Chondrocyte (in vitro differentiated cells): ENCODE measurements at regions not wholly inside any gene's neighbourhood (a gene's known extent, or its start where the extent isn't known, plus 50 kb on each side); places are given as distances from the start of the nearest gene placed in this dataset.
"Not testable (repeated sequence)": the region's sequence is repeated elsewhere in the genome, so short reads cannot be mapped to it uniquely, and the experiment has no call there.

ENCODE experiments used
- DNase-seq: peaks from one replicate; pipeline ENCODE4 v3.0.0; 2021; ENCODE audit warnings: mixed read lengths, low spot score
- H3K27ac Mint-ChIP-seq: one replicate; pipeline ENCODE4 v1.8.0; 2021; ENCODE audit warnings: mild to moderate bottlenecking, moderate library complexity, mixed read lengths; ENCODE audit not compliant: unreplicated experiment
- H3K27me3 Mint-ChIP-seq: 2 replicates; pipeline ENCODE4 v1.8.0; 2021; ENCODE audit warnings: low read depth, mixed read lengths
- H3K36me3 Mint-ChIP-seq: 2 replicates; pipeline ENCODE4 v1.8.0; 2021; ENCODE audit warnings: low read depth, mixed read lengths
- H3K4me1 Mint-ChIP-seq: 2 replicates; pipeline ENCODE4 v1.8.0; 2021; ENCODE audit warnings: low read depth, mild to moderate bottlenecking, mixed read lengths
- H3K4me3 Mint-ChIP-seq: one replicate; pipeline ENCODE4 v1.8.0; 2021; ENCODE audit warnings: mild to moderate bottlenecking, moderate library complexity, mixed read lengths; ENCODE audit not compliant: unreplicated experiment
- H3K9me3 Mint-ChIP-seq: 2 replicates; pipeline ENCODE4 v1.8.0; 2021; ENCODE audit warnings: low read depth, mixed read lengths
- TF ChIP-seq, protein P1 (sequence below): fragments of 200-600 bp; sonication (generic); IDR thresholded peaks from 2 replicates; pipeline ENCODE4 v1.5.0; 2021; ENCODE audit warnings: antibody characterized with exemption, mild to moderate bottlenecking, moderate library complexity

DNA sequence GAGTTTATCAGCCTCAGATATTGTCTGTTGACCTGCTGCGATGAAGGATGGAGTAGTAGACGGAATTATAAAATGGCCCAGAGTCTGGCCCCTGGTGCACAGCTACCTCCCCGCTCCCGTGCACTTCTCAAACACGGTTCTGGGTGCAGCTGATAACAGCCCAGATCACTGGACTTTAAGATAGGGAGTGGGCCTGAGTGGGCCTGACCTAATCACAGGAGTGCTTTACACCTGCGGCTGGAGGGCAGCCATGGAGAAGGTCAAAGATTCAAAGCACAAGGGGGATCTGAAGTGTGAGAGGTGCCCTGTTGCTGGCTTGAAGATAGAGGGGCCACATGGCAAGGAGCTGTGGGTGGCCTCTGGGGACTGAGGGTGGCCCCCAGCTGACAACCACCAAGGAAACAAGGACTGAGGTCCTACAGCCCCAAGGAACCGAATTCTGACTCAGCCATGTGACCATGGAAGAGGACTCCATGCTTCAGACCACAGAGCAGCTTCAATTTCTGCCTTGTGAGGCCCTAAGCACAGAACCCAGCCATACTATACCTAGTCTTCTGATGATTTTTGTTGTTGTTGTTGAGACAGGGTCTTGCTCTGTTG is 113.4 kb downstream of the ZNF664 start:
- Mint-ChIP-seq H3K36me3 (no peaks in the 10 kb centered on the region), H3K27me3 (no peaks in the 10 kb centered on the region), H3K4me3 (no peak overlapping the region), H3K27ac (no peak overlapping the region), H3K9me3 (no peaks in the 10 kb centered on the region), H3K4me1 (no peaks in the 10 kb centered on the region)
- TF ChIP-seq, protein P1, sequence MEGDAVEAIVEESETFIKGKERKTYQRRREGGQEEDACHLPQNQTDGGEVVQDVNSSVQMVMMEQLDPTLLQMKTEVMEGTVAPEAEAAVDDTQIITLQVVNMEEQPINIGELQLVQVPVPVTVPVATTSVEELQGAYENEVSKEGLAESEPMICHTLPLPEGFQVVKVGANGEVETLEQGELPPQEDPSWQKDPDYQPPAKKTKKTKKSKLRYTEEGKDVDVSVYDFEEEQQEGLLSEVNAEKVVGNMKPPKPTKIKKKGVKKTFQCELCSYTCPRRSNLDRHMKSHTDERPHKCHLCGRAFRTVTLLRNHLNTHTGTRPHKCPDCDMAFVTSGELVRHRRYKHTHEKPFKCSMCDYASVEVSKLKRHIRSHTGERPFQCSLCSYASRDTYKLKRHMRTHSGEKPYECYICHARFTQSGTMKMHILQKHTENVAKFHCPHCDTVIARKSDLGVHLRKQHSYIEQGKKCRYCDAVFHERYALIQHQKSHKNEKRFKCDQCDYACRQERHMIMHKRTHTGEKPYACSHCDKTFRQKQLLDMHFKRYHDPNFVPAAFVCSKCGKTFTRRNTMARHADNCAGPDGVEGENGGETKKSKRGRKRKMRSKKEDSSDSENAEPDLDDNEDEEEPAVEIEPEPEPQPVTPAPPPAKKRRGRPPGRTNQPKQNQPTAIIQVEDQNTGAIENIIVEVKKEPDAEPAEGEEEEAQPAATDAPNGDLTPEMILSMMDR: no peak
- no peak for DNase-seq

DNA sequence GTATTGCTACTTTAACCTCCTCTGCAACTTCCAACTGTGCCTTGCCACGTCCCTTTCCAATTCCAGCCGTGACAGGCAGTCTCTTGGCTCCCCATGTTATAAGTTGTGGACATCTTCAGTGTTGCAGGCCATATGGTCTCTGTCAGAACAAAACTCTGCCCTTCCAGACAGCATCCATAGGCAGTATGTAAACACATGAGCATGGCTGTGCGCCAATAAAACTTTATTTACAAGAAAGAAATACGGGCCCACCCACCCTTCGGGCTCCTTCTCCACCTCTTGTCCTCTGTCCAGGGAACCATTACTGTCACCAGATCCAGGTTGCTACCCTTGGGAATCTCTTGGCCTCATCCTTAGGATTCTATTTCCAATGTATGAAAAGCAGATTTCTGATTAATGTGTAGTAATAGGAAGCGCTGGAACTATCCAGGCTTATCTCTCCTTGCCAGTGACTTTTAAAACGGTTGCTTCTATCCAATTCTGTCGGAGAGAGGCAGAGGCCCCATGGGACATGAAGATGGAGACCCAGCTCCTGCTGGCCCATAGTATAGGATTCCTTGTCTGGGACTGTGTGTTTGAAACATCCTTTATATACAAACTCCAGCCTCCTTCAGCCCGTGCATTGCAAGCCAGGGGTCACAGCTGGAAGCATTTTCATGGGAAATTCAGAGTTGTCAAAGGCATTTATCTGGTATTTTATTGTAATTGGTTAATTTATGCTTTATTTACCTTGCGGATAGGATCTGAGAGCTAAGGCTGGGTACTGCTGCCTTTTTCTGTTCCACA is 114.4 kb downstream of the ZNF664 start:
- no peak for DNase-seq
- no peaks in the 10 kb centered on the region for H3K4me1 Mint-ChIP-seq
- no peaks in the 10 kb centered on the region for H3K27me3 Mint-ChIP-seq
- TF ChIP-seq, protein P1: no peak
- no peak overlapping the region for H3K27ac Mint-ChIP-seq
- no peaks in the 10 kb centered on the region for H3K9me3 Mint-ChIP-seq
- no peaks in the 10 kb centered on the region for H3K36me3 Mint-ChIP-seq
- no peak overlapping the region for H3K4me3 Mint-ChIP-seq

DNA sequence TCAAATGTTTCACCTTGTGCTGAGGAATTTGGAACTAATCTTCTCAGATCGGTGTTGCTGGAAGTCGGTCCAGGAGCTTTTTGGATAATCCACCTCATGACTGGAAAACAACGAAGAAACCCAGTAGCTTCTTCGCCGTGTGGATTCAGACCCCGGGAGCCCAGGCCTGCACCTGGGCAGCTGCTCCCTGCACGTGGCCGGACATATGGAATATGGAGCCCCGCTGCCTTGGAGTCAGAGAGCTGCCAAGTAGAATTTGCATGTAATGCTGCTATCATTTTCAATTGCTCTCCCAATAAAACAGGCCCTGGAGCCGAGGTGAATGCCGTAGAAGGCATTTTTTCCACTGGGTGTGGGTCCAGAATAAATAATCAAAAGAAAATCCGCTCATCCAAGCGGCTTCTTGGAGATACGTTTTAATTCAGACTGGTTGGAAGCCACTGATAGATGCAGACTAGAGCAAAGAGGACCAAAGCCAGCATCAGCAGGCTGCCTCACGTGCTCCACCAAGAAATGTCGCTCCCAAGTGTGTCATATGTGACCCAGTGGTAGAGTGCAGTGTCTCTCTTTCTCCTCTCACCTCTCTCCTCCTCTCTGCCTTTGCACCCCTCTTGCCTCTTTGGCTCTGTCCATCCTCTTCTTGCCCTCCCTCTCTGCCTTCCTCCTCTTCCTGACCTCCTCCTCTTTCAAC is 115.3 kb downstream of the ZNF664 start:
- Mint-ChIP-seq H3K9me3 (no peaks in the 10 kb centered on the region), H3K4me1 (no peaks in the 10 kb centered on the region), H3K4me3 (no peak overlapping the region), H3K27me3 (no peaks in the 10 kb centered on the region), H3K27ac (no peak overlapping the region), H3K36me3 (no peaks in the 10 kb centered on the region)
- TF ChIP-seq, protein P1: no peak
- DNase-seq: no peak

DNA sequence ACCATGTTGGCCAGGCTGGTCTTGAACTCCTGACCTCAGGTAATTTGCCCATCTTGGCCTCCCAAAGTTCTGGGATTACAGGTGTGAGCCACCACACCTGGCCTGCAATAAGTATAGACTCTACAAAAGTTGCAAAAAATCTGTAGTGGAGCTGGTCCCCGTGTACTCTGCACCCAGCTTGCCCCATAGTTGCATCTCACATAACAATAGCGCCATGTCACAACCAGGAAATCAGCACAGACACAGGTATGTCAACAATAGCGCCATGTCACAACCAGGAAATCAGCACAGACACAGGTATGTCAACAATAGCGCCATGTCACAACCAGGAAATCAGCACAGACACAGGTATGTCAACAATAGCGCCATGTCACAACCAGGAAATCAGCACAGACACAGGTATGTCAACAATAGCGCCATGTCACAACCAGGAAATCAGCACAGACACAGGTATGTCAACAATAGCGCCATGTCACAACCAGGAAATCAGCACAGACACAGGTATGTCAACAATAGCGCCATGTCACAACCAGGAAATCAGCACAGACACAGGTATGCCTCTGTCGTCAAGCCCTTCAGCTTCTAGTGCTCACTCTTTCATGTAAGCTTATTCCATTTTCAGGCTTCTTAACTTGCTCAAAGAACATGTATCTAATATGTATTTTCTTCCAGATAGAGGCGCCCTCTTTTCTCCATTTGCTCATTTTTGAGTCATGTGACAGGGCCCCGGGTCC is 116.3 kb downstream of the ZNF664 start:
- not testable (repeated sequence) for DNase-seq, H3K9me3 Mint-ChIP-seq, H3K27me3 Mint-ChIP-seq, H3K36me3 Mint-ChIP-seq, H3K27ac Mint-ChIP-seq, H3K4me3 Mint-ChIP-seq, H3K4me1 Mint-ChIP-seq

DNA sequence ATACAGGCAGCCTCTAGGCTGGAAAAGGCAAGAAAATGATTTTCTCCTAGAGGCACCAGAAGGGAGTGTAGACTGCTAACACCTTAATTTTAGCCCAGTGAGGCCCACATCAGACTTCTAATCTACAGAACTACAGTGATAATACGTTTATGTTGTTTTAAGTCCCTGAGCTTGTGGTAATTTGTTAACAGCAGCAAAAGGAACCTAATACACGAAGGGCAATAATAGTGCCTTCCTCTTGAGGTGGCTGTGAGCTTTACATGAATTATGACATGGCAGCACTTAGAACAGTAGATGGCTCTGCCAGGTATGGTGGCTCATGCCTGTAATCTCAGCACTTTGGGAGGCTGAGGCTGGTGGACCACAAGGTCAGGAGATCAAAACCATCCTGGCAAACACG is 118.8 kb downstream of the ZNF664 start:
- Mint-ChIP-seq H3K27me3 (peaks cover 2% of the 10 kb centered on the region), H3K9me3 (no peaks in the 10 kb centered on the region), H3K36me3 (peaks cover 1% of the 10 kb centered on the region), H3K4me3 (no peak overlapping the region), H3K27ac (no peak overlapping the region), H3K4me1 (no peaks in the 10 kb centered on the region)
- DNase-seq: no peak
- TF ChIP-seq, protein P1: no peak

DNA sequence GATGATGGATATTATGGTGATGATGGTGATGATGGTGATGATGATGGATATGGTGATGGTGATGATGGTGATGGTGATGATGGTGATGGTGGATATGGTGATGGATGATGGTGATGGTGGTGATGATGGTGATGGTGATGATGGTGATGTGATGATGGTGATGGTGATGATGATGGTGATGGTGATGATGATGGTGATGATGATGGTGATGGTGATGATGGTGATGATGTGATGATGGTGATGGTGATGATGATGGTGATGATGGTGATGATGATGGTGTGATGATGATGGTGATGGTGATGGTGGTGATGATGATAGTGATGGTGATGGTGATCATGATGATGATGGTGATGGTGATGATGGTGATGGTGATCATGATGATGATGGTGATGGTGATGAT is 119.5 kb downstream of the ZNF664 start:
- H3K27me3 Mint-ChIP-seq, DNase-seq, H3K9me3 Mint-ChIP-seq, H3K36me3 Mint-ChIP-seq, H3K27ac Mint-ChIP-seq, H3K4me3 Mint-ChIP-seq, H3K4me1 Mint-ChIP-seq: not testable (repeated sequence)
